Fibroblast of lung (primary cell): ENCODE measurements at regions not wholly inside any gene's neighbourhood (a gene's known extent, or its start where the extent isn't known, plus 50 kb on each side); places are given as distances from the start of the nearest gene placed in this dataset.
"Not testable (repeated sequence)": the region's sequence is repeated elsewhere in the genome, so short reads cannot be mapped to it uniquely, and the experiment has no call there.

ENCODE experiments used
- CTCF ChIP-seq, 2 donors: IDR thresholded peaks in 1 of 2; conservative IDR thresholded peaks in 1 of 2; 1 replicate in 1 of 2; 2 replicates in 1 of 2; pipeline ENCODE4 v1.5.1; 2011 to 2012; ENCODE audit warnings: low read length in 2 of 2, control low read depth in 1 of 2, inconsistent platforms in 1 of 2, low read depth in 1 of 2, mild to moderate bottlenecking in 1 of 2
- EZH2 ChIP-seq: IDR thresholded peaks from 2 replicates; pipeline ENCODE4 v1.5.1; 2012; ENCODE audit warnings: low read length, control low read depth, mild to moderate bottlenecking; ENCODE audit errors: missing control alignments

DNA sequence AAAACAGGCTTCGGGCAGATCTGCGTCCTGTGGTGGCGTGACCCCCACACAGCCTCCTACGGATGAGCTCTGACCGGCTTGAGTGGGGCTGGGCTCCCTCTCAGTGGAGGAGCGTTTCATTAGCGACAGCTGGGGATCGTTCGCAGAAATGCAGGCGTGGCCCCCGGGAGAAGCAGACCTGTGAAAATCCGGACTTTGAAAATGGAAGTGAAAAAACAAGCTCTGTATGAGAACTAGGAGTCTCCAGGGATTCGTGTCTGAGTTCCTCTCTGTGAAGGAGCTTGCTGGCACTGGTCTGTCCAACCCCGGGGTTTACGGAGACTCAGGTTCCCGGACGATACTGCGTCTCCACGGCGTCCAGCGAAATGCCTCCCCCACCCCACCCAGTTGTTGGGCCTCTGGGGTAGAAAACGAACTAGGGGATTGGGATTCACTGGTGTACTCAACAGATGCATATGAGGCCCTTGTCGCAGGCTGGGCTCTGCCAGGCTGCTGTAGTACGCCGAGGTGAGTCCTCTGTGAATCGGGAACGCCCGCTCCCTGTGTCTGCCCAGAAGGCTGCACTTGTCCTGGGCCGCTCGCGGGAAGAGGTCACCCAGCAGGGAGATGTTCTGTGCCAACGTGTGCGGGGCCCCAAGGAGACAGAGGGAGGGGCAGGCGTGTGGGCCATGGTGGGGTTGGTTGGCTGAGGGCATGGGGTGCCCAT lies 119.7 kb upstream of the ZNF469 start:
- TF ChIP-seq CTCF (conservative IDR thresholded peaks at IDR 0.05 in 1 of 2, IDR thresholded peaks at IDR 0.05 in 1 of 2; ENCODE audit: low read depth in 1 of 2, low read length in 2 of 2); EZH2: not testable (repeated sequence)
